Activated CD8-positive, alpha-beta memory T cell treated with anti-CD3 and anti-CD28 coated beads, Interleukin-2, amount 50 U/mL, for 48 hours (primary cell): ENCODE measurements at regions not wholly inside any gene's neighbourhood (a gene's known extent, or its start where the extent isn't known, plus 50 kb on each side); places are given as distances from the start of the nearest gene placed in this dataset.

Experiments
- DNase-seq: peaks from one replicate; pipeline ENCODE4 v3.0.0-alpha.2; 2020

GRCh38 chr14:98754343-98755020 is 517.5 kb downstream of the BCL11B start:
- no peak for DNase-seq

- no peak for DNase-seq
These were observed 515.2 kb downstream of the BCL11B start for GRCh38 chr14:98756749-98757148.

GRCh38 chr14:98758440-98758839 is 513.6 kb downstream of the BCL11B start:
- DNase-seq, result no peak

GRCh38 chr14:98761993-98762392 is 510.0 kb downstream of the BCL11B start:
- no peak for DNase-seq

GRCh38 chr14:98766818-98767217 is 505.2 kb downstream of the BCL11B start:
- DNase-seq, result no peak

- DNase-seq, result no peak
These were observed 502.7 kb downstream of the BCL11B start for GRCh38 chr14:98769326-98769725.

- no peak for DNase-seq
These were observed 501.8 kb downstream of the BCL11B start for GRCh38 chr14:98770151-98770550.

GRCh38 chr14:98773814-98774213 is 498.2 kb downstream of the BCL11B start:
- DNase-seq, result no peak

GRCh38 chr14:98775892-98776291 is 496.1 kb downstream of the BCL11B start:
- no peak for DNase-seq

GRCh38 chr14:98782062-98782461 is 489.9 kb downstream of the BCL11B start:
- no peak for DNase-seq

- DNase-seq, result no peak
These were observed 486.4 kb downstream of the BCL11B start for GRCh38 chr14:98785578-98785977.

GRCh38 chr14:98786456-98786855 is 485.5 kb downstream of the BCL11B start:
- DNase-seq, result no peak

- DNase-seq, result no peak
These were observed 480.3 kb downstream of the BCL11B start for GRCh38 chr14:98791661-98792060.

- no peak for DNase-seq
These were observed 479.8 kb downstream of the BCL11B start for GRCh38 chr14:98792171-98792570.

GRCh38 chr14:98798099-98798498 is 473.9 kb downstream of the BCL11B start:
- no peak for DNase-seq

- no peak for DNase-seq
These were observed 472.1 kb downstream of the BCL11B start for GRCh38 chr14:98799891-98800290.

- DNase-seq, result no peak
These were observed 470.0 kb downstream of the BCL11B start for GRCh38 chr14:98802044-98802443.

GRCh38 chr14:98803196-98803595 is 468.8 kb downstream of the BCL11B start:
- DNase-seq, result no peak

GRCh38 chr14:98808494-98809407 is 463.2 kb downstream of the BCL11B start:
- DNase-seq, result no peak

GRCh38 chr14:98816195-98816594 is 455.8 kb downstream of the BCL11B start:
- DNase-seq, result no peak

GRCh38 chr14:98816720-98817119 is 455.3 kb downstream of the BCL11B start:
- no peak for DNase-seq

- DNase-seq, result no peak
These were observed 452.7 kb downstream of the BCL11B start for GRCh38 chr14:98819132-98819866.

GRCh38 chr14:98819867-98820206 is 452.2 kb downstream of the BCL11B start:
- no peak for DNase-seq

GRCh38 chr14:98822917-98823316 is 449.1 kb downstream of the BCL11B start:
- DNase-seq, result no peak
